H9 (cell line): ENCODE measurements at regions not wholly inside any gene's neighbourhood (a gene's known extent, or its start where the extent isn't known, plus 50 kb on each side); places are given as distances from the start of the nearest gene placed in this dataset.

Experiments used
- DNase-seq: peaks from one replicate; pipeline ENCODE4 v3.0.0-alpha.2; 2017
- H2AFZ ChIP-seq: one replicate; pipeline ENCODE4 v1.6.1; 2013; ENCODE audit warnings: mild to moderate bottlenecking, low read length, control low read depth, moderate library complexity
- H2AK5ac ChIP-seq: 2 replicates; pipeline ENCODE4 v1.6.1; 2013; ENCODE audit warnings: low read length, control low read depth, mixed read lengths; ENCODE audit not compliant: insufficient read length
- H2BK120ac ChIP-seq: one replicate; pipeline ENCODE4 v1.6.1; 2013; ENCODE audit warnings: low read depth, mild to moderate bottlenecking, low read length, control low read depth, inconsistent platforms; ENCODE audit not compliant: poor library complexity, severe bottlenecking
- H2BK12ac ChIP-seq: 2 replicates; pipeline ENCODE4 v1.6.1; 2013; ENCODE audit warnings: low read length, control low read depth, mixed read lengths, low read depth; ENCODE audit not compliant: insufficient read length
- H2BK15ac ChIP-seq: 2 replicates; pipeline ENCODE4 v1.6.1; 2013; ENCODE audit warnings: low read depth, low read length, control low read depth
- H2BK20ac ChIP-seq: one replicate; pipeline ENCODE4 v1.6.1; 2013; ENCODE audit warnings: low read depth, mild to moderate bottlenecking, low read length, control low read depth, inconsistent platforms; ENCODE audit not compliant: poor library complexity, severe bottlenecking
- H2BK5ac ChIP-seq: 2 replicates; pipeline ENCODE4 v1.6.1; 2013; ENCODE audit warnings: low read length, control low read depth, mixed read lengths; ENCODE audit not compliant: insufficient read length
- H3K14ac ChIP-seq: 2 replicates; pipeline ENCODE4 v1.6.1; 2013; ENCODE audit warnings: low read length, control low read depth; ENCODE audit not compliant: insufficient read depth
- H3K18ac ChIP-seq: 2 replicates; pipeline ENCODE4 v1.6.1; 2013; ENCODE audit warnings: low read depth, mild to moderate bottlenecking, mixed read lengths, low read length, control low read depth; ENCODE audit not compliant: insufficient read length
- H3K23ac ChIP-seq: 2 replicates; pipeline ENCODE4 v1.6.1; 2013; ENCODE audit warnings: low read length, control low read depth, mixed read lengths, low read depth; ENCODE audit not compliant: insufficient read length
- H3K23me2 ChIP-seq: 2 replicates; pipeline ENCODE4 v1.6.1; 2013; ENCODE audit warnings: low read depth, mild to moderate bottlenecking, mixed read lengths, low read length, control low read depth; ENCODE audit not compliant: insufficient read length, poor library complexity, severe bottlenecking
- H3K27ac ChIP-seq: 2 replicates; pipeline ENCODE4 v1.5.1; 2013; ENCODE audit warnings: low read length, control low read depth, mixed read lengths, low read depth; ENCODE audit not compliant: insufficient read length
- H3K27me3 ChIP-seq: 2 replicates; pipeline ENCODE4 v1.6.1; 2013; ENCODE audit warnings: low read length, control low read depth, inconsistent platforms; ENCODE audit not compliant: insufficient read depth
- H3K4ac ChIP-seq: 2 replicates; pipeline ENCODE4 v1.6.1; 2013; ENCODE audit warnings: low read depth, mild to moderate bottlenecking, control low read depth, inconsistent platforms, low read length, moderate library complexity
- H3K4me1 ChIP-seq: 2 replicates; pipeline ENCODE4 v1.6.1; 2013; ENCODE audit warnings: low read length, control low read depth, inconsistent platforms; ENCODE audit not compliant: insufficient read depth
- H3K4me2 ChIP-seq: 2 replicates; pipeline ENCODE4 v1.6.1; 2013; ENCODE audit warnings: low read length, control low read depth, mixed read lengths; ENCODE audit not compliant: insufficient read length, insufficient read depth
- H3K56ac ChIP-seq: 2 replicates; pipeline ENCODE4 v1.6.1; 2013; ENCODE audit warnings: low read depth, mild to moderate bottlenecking, mixed read lengths, low read length, control low read depth; ENCODE audit not compliant: insufficient read length
- H3K79me1 ChIP-seq: 2 replicates; pipeline ENCODE4 v1.6.1; 2013; ENCODE audit warnings: low read depth, mild to moderate bottlenecking, moderate library complexity, low read length, control low read depth, inconsistent platforms; ENCODE audit not compliant: insufficient read depth, poor library complexity, severe bottlenecking
- H3K79me2 ChIP-seq: 2 replicates; pipeline ENCODE4 v1.6.1; 2013; ENCODE audit warnings: low read length, control low read depth, inconsistent platforms; ENCODE audit not compliant: insufficient read depth
- H3K9ac ChIP-seq: 2 replicates; pipeline ENCODE4 v1.6.1; 2013; ENCODE audit warnings: low read length, control low read depth, mixed read lengths; ENCODE audit not compliant: insufficient read length; ENCODE audit errors: extremely low read depth
- H3K9me3 ChIP-seq: one replicate; pipeline ENCODE4 v1.6.1; 2013; ENCODE audit warnings: low read depth, low read length, inconsistent platforms; ENCODE audit not compliant: control insufficient read depth
- H3T11ph ChIP-seq: one replicate; pipeline ENCODE4 v1.6.1; 2013; ENCODE audit warnings: mild to moderate bottlenecking, low read length, control low read depth, inconsistent platforms
- H4K20me1 ChIP-seq: one replicate; pipeline ENCODE4 v1.6.1; 2013; ENCODE audit not compliant: control insufficient read depth, insufficient read length, insufficient read depth
- H4K5ac ChIP-seq: 2 replicates; pipeline ENCODE4 v1.6.1; 2013; ENCODE audit warnings: low read depth, mild to moderate bottlenecking, mixed read lengths, low read length, control low read depth; ENCODE audit not compliant: insufficient read length
- H4K8ac ChIP-seq: replicated peaks from 2 replicates; pipeline ENCODE4 v1.6.1; 2013; ENCODE audit warnings: low read length, control low read depth, mixed read lengths, low read depth; ENCODE audit not compliant: insufficient read length
- H4K91ac ChIP-seq: 2 replicates; pipeline ENCODE4 v1.6.1; 2013; ENCODE audit warnings: low read depth, mild to moderate bottlenecking, moderate library complexity, mixed read lengths, low read length, control low read depth; ENCODE audit not compliant: insufficient read length
- H3K27ac Mint-ChIP-seq, 3 experiments: 2 replicates in 2 of 3; 3 replicates in 1 of 3; pipeline ENCODE4 v1.8.0; 2020 to 2021; ENCODE audit warnings: mixed read lengths in 3 of 3, mild to moderate bottlenecking in 1 of 3, moderate library complexity in 1 of 3
- H3K27me3 Mint-ChIP-seq: 2 replicates; pipeline ENCODE4 v1.8.0; 2021; ENCODE audit warnings: low read depth, mild to moderate bottlenecking, moderate library complexity, mixed read lengths
- H3K36me3 Mint-ChIP-seq, 3 experiments: 2 replicates in 2 of 3; 3 replicates in 1 of 3; pipeline ENCODE4 v1.8.0; 2020 to 2021; ENCODE audit warnings: low read depth in 3 of 3, mixed read lengths in 3 of 3; ENCODE audit not compliant: insufficient read depth in 1 of 3
- H3K4me1 Mint-ChIP-seq, 2 experiments: 2 replicates each; pipeline ENCODE4 v1.8.0; 2020; ENCODE audit warnings: mixed read lengths in 2 of 2
- H3K4me3 Mint-ChIP-seq, 2 experiments: 2 replicates in 1 of 2; 3 replicates in 1 of 2; pipeline ENCODE4 v1.8.0; 2020 to 2021; ENCODE audit warnings: mild to moderate bottlenecking in 2 of 2, mixed read lengths in 2 of 2, moderate library complexity in 1 of 2
- H3K9me3 Mint-ChIP-seq, 2 experiments: 2 replicates in 1 of 2; 3 replicates in 1 of 2; pipeline ENCODE4 v1.8.0; 2020; ENCODE audit warnings: mild to moderate bottlenecking in 2 of 2, mixed read lengths in 2 of 2, moderate library complexity in 1 of 2
- whole genome bisulfite sequencing: extraction: QIAGEN DNeasy Blood & Tissue Kit; methylation state at CpG from one replicate; pipeline ENCODE4 v1.1.7; 2013; ENCODE audit warnings: missing lambda C conversion rate, low lambda C conversion rate, mixed read lengths; ENCODE audit not compliant: insufficient read length; ENCODE audit errors: extremely low coverage; 5-methylcytosine and 5-hydroxymethylcytosine counted together
- TF ChIP-seq, protein P1 (sequence below): fragments of 200-600 bp; sonication (generic); conservative IDR thresholded peaks from 3 replicates; pipeline ENCODE4 v1.8.0; 2021; ENCODE audit warnings: antibody characterized with exemption, mild to moderate bottlenecking

GRCh38 chr5:98722188-98722587 lies 51.3 kb upstream of the RGMB start:
- H3K79me2 ChIP-seq = no peaks in the 10 kb centered on the region
- TF ChIP-seq, protein P1, sequence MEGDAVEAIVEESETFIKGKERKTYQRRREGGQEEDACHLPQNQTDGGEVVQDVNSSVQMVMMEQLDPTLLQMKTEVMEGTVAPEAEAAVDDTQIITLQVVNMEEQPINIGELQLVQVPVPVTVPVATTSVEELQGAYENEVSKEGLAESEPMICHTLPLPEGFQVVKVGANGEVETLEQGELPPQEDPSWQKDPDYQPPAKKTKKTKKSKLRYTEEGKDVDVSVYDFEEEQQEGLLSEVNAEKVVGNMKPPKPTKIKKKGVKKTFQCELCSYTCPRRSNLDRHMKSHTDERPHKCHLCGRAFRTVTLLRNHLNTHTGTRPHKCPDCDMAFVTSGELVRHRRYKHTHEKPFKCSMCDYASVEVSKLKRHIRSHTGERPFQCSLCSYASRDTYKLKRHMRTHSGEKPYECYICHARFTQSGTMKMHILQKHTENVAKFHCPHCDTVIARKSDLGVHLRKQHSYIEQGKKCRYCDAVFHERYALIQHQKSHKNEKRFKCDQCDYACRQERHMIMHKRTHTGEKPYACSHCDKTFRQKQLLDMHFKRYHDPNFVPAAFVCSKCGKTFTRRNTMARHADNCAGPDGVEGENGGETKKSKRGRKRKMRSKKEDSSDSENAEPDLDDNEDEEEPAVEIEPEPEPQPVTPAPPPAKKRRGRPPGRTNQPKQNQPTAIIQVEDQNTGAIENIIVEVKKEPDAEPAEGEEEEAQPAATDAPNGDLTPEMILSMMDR = no peak
- no peak overlapping the region for H2BK20ac ChIP-seq
- no peak overlapping the region for H3K4ac ChIP-seq
- no peak overlapping the region for H3K9ac ChIP-seq
- no peak overlapping the region for H2BK15ac ChIP-seq
- Mint-ChIP-seq H3K27ac (no peak overlapping the region), H3K9me3 (peaks cover 10 to 14% of the 10 kb centered on the region in 2 experiments), H3K36me3 (peaks cover 0 to 8% (median 2%) of the 10 kb centered on the region in 3 experiments; a peak in 4 of 7 replicates), H3K4me3 (no peak overlapping the region), H3K27me3 (no peaks in the 10 kb centered on the region), H3K4me1 (no peaks in the 10 kb centered on the region)
- no peak for DNase-seq
- H2AFZ ChIP-seq = no peak overlapping the region
- no peak overlapping the region for H3K18ac ChIP-seq
- H3K14ac ChIP-seq = no peak overlapping the region
- H3T11ph ChIP-seq = no peak overlapping the region
- H3K23ac ChIP-seq = no peak overlapping the region
- H2BK12ac ChIP-seq = no peak overlapping the region
- H3K9me3 ChIP-seq = no peaks in the 10 kb centered on the region
- no peaks in the 10 kb centered on the region for H3K23me2 ChIP-seq
- no peaks in the 10 kb centered on the region for H3K4me1 ChIP-seq
- no peak overlapping the region for H2AK5ac ChIP-seq
- H4K8ac ChIP-seq = no peak overlapping the region
- H3K27me3 ChIP-seq = no peaks in the 10 kb centered on the region
- no peak overlapping the region for H4K91ac ChIP-seq
- no peaks in the 10 kb centered on the region for H3K79me1 ChIP-seq
- H3K4me2 ChIP-seq = no peak overlapping the region
- no peak overlapping the region for H4K5ac ChIP-seq
- WGBS = no CpG with 5 or more reads among the region's 2 CpGs
- no peaks in the 10 kb centered on the region for H4K20me1 ChIP-seq
- no peak overlapping the region for H2BK5ac ChIP-seq
- no peak overlapping the region for H3K27ac ChIP-seq
- no peak overlapping the region for H3K56ac ChIP-seq
- H2BK120ac ChIP-seq = no peak overlapping the region
